ENCODE measurements at regions not wholly inside any gene's neighbourhood (a gene's known extent, or its start where the extent isn't known, plus 50 kb on each side); places are given as distances from the start of the nearest gene placed in this dataset.

DNA sequence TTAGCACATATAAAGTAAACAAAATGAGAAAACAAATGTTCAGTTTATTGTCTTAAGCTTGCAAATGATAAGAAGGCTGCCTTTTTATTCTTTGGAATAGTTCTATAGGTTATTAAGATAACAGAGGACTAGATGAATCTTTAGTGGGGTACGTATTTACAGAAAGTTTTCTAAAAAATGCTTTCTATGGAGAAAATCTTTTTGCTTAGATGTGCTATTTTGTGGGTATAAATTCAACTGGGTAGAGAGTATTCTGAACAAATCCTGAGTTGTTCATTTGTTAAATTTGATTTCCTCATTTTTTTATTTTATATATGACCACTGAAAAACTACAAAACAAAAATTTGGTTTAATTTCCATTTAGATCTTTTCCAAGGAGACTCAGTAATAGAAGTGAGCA, 566.9 kb downstream of the PLCL1 start:
- intact Hi-C loops (cut with micrococcal nuclease): loop anchor here (5.0 kb wide), 1 partner anchor 1116 kb away; no protein-coding TSS in a partner anchor

- intact Hi-C loops (cut with micrococcal nuclease): no loop called here
Observed at GRCh38 chr2:198368089-198368488, 563.7 kb downstream of the PLCL1 start.

- intact Hi-C loops (cut with micrococcal nuclease): loop anchor here (5.0 kb wide), 1 partner anchor 185 kb away; no protein-coding TSS in a partner anchor
Observed at GRCh38 chr2:198362740-198363139, 558.3 kb downstream of the PLCL1 start.

GRCh38 chr2:198359308-198359707, 554.9 kb downstream of the PLCL1 start:
- intact Hi-C loops (cut with micrococcal nuclease): no loop called here

DNA sequence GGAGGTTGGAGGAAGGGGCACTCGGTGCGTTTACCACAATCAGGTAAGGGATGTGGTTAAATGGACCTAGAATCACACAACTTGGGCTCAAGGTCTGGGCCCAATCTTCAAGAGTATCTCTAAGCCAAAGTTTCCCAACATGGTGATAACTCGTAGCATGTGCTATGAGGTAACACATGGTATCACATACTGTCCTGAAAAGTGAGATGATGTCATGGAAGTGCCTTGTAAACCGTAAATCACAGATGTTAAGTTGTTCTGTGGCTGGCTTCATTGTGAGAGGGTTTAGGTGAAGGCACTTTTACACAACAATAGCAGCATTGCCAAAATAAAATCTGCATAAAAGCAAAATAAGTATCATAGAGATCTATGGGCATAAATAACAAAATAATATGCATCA, 551.8 kb downstream of the PLCL1 start:
- intact Hi-C loops (cut with micrococcal nuclease): no loop called here

GRCh38 chr2:198351647-198352046, 547.3 kb downstream of the PLCL1 start:
- intact Hi-C loops (cut with micrococcal nuclease): no loop called here

- intact Hi-C loops (cut with micrococcal nuclease): no loop called here
Observed at GRCh38 chr2:198347946-198348345, 543.6 kb downstream of the PLCL1 start.

- intact Hi-C loops (cut with micrococcal nuclease): no loop called here
Observed at GRCh38 chr2:198347349-198347748, 543.0 kb downstream of the PLCL1 start.

DNA sequence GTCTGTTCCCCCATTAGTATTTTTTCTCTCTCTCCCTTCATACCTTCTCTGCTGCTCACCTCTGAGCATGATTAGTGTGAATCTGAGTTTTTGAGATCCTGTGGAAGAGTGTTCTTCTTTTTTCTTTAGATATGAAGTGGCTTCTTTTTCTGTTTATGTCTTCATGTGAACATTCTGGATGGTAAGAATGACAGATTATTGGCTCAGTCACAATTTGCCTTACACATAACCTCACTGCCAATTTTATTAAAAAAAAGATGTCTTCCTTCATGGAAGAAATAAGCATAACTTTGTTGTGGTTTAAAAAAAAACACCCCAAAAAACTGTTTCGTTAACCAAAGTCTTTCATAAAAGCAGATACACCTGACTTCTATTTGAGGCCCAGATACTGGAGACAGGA, 539.1 kb downstream of the PLCL1 start:
- intact Hi-C loops (cut with micrococcal nuclease): no loop called here

DNA sequence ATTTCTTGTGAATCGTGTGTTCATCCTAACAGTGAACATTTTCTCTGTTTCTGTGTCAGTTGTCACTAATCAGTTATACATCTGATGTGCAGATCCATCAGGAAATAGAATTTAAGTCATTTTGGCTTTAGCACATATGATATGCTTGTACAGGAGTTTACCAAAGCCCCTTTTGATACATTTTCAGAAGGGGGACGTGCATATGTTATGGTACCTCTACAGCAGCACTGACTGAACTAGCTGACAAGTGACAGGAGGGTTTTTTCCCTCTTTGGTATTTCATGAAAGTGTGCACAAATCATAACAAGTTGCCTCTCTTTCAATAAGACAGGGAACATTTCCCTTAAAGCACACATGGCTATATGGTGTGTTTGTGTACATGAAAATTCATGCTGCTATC, 536.5 kb downstream of the PLCL1 start:
- intact Hi-C loops (cut with micrococcal nuclease): no loop called here

GRCh38 chr2:198339116-198339515, 534.7 kb downstream of the PLCL1 start:
- intact Hi-C loops (cut with micrococcal nuclease): no loop called here

- intact Hi-C loops (cut with micrococcal nuclease): no loop called here
Observed at GRCh38 chr2:198337368-198337767, 533.0 kb downstream of the PLCL1 start.

- intact Hi-C loops (cut with micrococcal nuclease): no loop called here
Observed at GRCh38 chr2:198328454-198328853, 524.1 kb downstream of the PLCL1 start.

DNA sequence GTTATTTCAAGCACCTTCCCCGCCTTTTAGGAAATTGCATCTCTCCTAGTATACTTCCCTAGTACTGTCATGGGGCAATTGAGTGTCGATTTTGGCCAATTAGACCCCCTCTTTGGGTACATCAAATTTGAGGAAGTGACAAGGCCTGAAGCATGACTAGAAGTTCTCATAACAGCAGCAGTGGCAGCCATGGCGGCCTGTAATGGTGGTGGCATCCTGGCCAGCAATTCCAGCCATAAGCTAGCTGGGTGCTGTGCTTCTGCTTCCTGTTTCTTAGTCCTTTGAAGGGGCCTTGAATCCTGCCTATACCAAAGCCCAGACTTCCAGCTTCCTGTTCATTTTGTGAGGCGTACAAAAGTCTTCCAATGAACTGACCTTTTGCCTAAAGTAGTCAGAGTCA, 523.1 kb downstream of the PLCL1 start:
- intact Hi-C loops (cut with micrococcal nuclease): no loop called here

- intact Hi-C loops (cut with micrococcal nuclease): no loop called here
Observed at GRCh38 chr2:198326431-198326830, 522.0 kb downstream of the PLCL1 start.

GRCh38 chr2:198325359-198325758, 521.0 kb downstream of the PLCL1 start:
- intact Hi-C loops (cut with micrococcal nuclease): no loop called here

GRCh38 chr2:198324071-198324470, 519.7 kb downstream of the PLCL1 start:
- intact Hi-C loops (cut with micrococcal nuclease): no loop called here

GRCh38 chr2:198322275-198322674, 517.9 kb downstream of the PLCL1 start:
- intact Hi-C loops (cut with micrococcal nuclease): no loop called here

- intact Hi-C loops (cut with micrococcal nuclease): no loop called here
Observed at GRCh38 chr2:198321522-198322088, 517.2 kb downstream of the PLCL1 start.

DNA sequence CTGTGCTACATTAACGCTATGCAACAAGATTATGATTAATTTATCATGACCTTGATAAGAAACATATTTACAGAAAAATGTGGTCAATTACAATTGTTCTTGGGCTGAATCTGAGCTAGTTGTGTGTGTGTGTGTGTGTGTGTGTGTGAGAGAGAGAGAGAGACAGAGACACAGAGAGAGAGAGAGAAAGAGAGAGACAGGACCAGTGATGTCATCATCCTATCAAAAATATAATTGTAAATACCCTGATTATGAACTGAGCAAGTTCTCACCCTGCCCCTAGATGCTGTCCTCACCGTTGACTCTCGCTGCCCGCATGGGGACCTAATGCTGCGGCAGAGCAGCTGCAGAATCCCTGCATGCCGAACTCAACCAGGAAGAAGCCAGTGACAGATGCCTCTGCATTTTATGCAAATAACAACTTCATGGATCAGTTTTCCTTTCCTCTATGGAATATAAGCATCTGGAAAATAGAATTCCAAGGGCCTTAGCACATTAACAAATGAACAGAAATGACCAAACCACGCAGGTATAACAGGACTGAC, 512.5 kb downstream of the PLCL1 start:
- intact Hi-C loops (cut with micrococcal nuclease): no loop called here

DNA sequence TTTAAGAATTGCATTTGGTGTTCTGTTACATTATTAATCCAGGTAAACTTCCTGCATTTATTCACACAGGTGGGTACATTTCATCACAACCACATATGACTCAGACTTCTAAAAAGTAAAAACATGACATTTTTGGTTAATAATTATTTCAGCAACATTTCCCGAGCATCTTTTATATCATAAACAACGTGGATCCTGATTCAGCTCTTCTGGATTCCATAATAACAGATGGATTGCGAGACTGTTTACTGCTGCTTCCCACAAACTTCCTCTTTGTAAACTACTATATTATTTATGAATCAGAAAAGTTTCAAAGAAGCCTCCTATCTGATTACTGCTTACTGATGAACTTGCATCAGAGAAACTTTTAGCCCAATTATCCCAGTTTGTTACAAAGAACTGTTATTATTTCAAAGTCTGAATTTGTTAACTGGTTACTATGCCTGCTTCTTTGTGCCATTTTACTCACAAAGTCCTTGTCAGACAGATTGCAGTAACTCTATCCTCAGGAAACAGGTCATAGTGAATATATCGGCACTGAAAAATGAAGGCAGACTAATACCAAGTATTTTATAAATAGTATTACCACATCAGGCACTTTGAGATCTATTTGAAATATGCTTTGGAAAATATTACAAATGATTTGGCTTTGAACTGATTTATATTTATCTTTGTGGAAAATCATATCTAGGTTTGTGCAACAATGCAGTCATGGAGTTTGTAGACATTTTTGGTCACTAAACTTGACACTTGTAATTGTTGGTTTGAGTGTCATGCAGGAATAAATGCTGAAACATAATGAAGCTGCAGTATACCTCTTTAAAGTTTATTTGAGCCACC, 511.6 kb downstream of the PLCL1 start:
- intact Hi-C loops (cut with micrococcal nuclease): loop anchor here (2.0 kb wide), 1 partner anchor 1281 kb away; no protein-coding TSS in a partner anchor

DNA sequence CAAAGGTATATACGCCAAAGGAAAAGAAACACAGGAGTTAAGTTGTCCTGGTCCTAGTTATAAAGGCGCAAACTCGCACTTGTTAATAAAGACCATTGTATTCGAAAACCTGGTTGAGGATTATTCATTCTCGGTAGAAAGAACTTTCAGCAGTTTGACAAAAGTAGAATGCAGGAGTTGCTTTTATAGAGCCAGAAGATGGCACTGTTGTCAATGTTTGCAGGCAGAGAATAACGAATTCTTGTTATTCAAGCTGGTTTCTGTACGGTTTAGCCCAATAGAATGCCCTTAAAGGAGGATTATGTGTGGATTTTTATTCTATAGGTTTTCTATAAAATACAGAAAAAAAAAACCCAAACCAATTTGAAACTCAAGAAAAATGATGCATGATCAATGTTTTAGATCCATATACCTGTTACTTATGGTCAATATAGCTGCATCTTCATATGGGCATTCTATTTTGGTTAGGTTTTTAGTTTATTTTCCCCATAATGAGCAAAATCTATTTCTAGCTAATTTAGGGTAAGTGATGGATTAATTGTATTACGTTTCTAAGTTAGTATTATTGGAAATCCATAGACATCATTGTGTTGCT, 510.3 kb downstream of the PLCL1 start:
- intact Hi-C loops (cut with micrococcal nuclease): loop anchor here (1.0 to 2.0 kb wide), 3 partner anchors 1174 to 1425 kb away; no protein-coding TSS in a partner anchor

All from T-helper 1 cell treated with Interleukin-12 subunit alpha and Interleukin-12 subunit beta and Interleukin-4 antibody, amounts not matched to agents 30 ng/mL and 1 ng/mL, for 36 hours (primary cell).